ENCODE measurements at regions not wholly inside any gene's neighbourhood (a gene's known extent, or its start where the extent isn't known, plus 50 kb on each side); places are given as distances from the start of the nearest gene placed in this dataset.
"Not testable (repeated sequence)": the region's sequence is repeated elsewhere in the genome, so short reads cannot be mapped to it uniquely, and the experiment has no call there.

GRCh38 chr13:62110079-62110478 lies 694.4 kb upstream of the PCDH20 start:
- Histone ChIP-seq H3K4me1 (ENCODE audit: low read depth) (no peaks in the 10 kb centered on the region), H3K27ac (no peak overlapping the region), H3K27me3 (no peaks in the 10 kb centered on the region), H3K4me3 (no peak overlapping the region), H3K9me3 (ENCODE audit: low read depth) (no peaks in the 10 kb centered on the region), H3K36me3 (no peaks in the 10 kb centered on the region)
- TF ChIP-seq, protein P1, sequence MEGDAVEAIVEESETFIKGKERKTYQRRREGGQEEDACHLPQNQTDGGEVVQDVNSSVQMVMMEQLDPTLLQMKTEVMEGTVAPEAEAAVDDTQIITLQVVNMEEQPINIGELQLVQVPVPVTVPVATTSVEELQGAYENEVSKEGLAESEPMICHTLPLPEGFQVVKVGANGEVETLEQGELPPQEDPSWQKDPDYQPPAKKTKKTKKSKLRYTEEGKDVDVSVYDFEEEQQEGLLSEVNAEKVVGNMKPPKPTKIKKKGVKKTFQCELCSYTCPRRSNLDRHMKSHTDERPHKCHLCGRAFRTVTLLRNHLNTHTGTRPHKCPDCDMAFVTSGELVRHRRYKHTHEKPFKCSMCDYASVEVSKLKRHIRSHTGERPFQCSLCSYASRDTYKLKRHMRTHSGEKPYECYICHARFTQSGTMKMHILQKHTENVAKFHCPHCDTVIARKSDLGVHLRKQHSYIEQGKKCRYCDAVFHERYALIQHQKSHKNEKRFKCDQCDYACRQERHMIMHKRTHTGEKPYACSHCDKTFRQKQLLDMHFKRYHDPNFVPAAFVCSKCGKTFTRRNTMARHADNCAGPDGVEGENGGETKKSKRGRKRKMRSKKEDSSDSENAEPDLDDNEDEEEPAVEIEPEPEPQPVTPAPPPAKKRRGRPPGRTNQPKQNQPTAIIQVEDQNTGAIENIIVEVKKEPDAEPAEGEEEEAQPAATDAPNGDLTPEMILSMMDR (IDR thresholded peaks at IDR 0.05; ENCODE audit: low read depth, low read length) = no peak
- DNase-seq (ENCODE audit: low read depth in 1 of 2, low spot score in 1 of 2) = no peak

DNA sequence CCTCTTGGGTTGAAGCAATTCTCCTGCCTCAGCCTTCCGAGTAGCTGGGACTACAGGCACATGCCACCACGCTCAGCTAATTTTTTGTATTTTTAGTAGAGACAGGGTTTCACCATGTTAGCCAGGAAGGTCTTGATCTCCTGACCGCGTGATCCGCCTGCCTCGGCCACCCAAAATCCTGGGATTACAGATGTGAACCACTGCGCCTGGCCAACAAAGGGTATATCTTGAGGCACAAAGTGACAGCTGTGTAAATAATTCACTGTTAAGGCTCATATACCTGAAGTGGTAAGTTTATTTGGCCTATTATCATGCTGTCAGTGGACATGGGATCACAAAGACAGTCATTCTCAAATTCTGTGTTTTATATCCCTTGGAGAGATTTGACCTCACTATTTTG lies 688.5 kb upstream of the PCDH20 start:
- DNase-seq (ENCODE audit: low read depth in 1 of 2, low spot score in 1 of 2); H3K27ac ChIP-seq; H3K4me3 ChIP-seq; H3K36me3 ChIP-seq; H3K4me1 ChIP-seq (ENCODE audit: low read depth); H3K27me3 ChIP-seq; H3K9me3 ChIP-seq (ENCODE audit: low read depth): not testable (repeated sequence)

DNA sequence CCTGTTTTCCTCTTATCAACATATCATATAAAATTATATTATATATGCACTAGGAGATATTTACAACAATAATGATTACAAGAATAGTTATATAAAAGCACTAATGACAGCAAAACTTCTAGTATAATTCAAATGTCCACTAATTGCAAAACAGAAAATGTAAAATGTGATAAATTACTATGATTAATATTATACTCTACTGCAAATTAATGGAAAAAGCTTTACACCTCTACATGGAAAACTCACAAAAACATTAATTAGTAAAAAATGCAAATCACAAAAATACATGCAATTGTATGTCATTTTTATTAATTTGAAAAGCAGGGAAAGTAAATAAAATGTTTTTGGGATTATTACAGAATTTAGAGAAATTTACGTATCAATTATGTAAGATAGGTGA lies 681.0 kb upstream of the PCDH20 start:
- no peak overlapping the region for H3K27ac ChIP-seq
- no peaks in the 10 kb centered on the region for H3K9me3 ChIP-seq (ENCODE audit: low read depth)
- no peak overlapping the region for H3K4me3 ChIP-seq
- H3K4me1 ChIP-seq (ENCODE audit: low read depth) = peaks cover 9% of the 10 kb centered on the region
- TF ChIP-seq, protein P1 (IDR thresholded peaks at IDR 0.05; ENCODE audit: low read depth, low read length) = no peak
- H3K36me3 ChIP-seq = no peaks in the 10 kb centered on the region
- H3K27me3 ChIP-seq = no peaks in the 10 kb centered on the region
- no peak for DNase-seq (ENCODE audit: low read depth in 1 of 2, low spot score in 1 of 2)

- Histone ChIP-seq H3K27ac (no peak overlapping the region), H3K4me1 (ENCODE audit: low read depth) (peaks cover 9% of the 10 kb centered on the region), H3K36me3 (no peaks in the 10 kb centered on the region), H3K9me3 (ENCODE audit: low read depth) (no peaks in the 10 kb centered on the region), H3K4me3 (no peak overlapping the region), H3K27me3 (no peaks in the 10 kb centered on the region)
- TF ChIP-seq, protein P1 (IDR thresholded peaks at IDR 0.05; ENCODE audit: low read depth, low read length) = no peak
- DNase-seq (ENCODE audit: low read depth in 1 of 2, low spot score in 1 of 2) = no peak
Measured at GRCh38 chr13:62094932-62095331, 679.3 kb upstream of the PCDH20 start.

DNA sequence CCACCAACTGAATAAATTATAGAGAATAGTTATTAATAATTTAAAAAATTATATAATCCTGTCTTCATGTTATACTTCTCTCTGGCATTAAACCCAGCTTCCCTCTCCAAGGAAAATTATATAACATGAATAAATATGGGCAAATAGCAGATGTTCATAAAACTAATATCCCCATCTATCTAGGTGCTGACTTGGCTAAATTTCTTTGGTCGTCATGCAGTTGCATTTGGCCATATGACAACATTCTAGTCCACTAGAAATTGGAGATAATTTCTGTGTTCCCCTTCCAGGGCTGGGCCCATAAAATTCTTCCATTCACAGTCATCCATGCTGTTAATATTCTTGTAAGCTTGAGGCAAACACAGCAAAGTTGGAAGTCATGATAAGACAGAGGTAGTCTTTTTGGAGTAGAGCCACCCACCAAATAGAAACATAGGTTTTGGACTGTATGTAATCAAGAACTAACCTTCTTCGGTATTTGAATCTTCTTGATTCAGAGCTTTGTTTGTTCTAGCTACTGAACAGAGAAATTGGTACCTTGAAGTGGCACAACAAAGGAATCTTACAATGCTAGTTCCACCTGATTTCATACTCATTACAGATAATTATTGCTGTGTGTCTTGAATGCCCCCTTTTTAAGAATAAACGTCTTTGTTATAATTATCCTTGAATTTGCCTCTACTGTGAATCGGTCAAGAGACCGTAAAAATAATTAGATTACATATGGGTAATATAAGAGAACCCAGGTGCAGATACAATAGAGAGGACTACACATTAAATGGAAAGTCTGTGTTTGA lies 678.5 kb upstream of the PCDH20 start:
- H3K27me3 ChIP-seq = no peaks in the 10 kb centered on the region
- peaks cover 9% of the 10 kb centered on the region for H3K4me1 ChIP-seq (ENCODE audit: low read depth)
- no peak overlapping the region for H3K4me3 ChIP-seq
- no peaks in the 10 kb centered on the region for H3K36me3 ChIP-seq
- no peak for DNase-seq (ENCODE audit: low read depth in 1 of 2, low spot score in 1 of 2)
- no peaks in the 10 kb centered on the region for H3K9me3 ChIP-seq (ENCODE audit: low read depth)
- TF ChIP-seq, protein P1 (IDR thresholded peaks at IDR 0.05; ENCODE audit: low read depth, low read length) = no peak
- H3K27ac ChIP-seq = no peak overlapping the region

DNA sequence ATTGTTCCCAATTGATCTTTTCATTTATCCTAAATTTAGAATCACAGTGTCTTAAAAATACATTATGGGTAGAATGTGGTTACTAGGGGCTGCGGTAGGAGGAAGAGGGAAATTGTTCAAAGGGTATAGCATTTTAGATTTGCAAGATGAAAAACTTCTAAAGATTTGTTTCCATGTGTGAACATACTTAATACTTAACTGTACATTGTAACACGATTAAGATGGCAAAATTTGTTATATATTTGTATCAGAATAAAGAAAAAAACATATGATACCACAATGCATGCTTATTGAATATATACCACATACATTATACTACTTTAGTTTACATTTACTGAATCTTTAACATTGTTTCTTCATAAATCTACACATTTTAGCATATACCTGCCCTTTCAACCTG lies 677.3 kb upstream of the PCDH20 start:
- TF ChIP-seq, protein P1 (IDR thresholded peaks at IDR 0.05; ENCODE audit: low read depth, low read length) = no peak
- no peak for DNase-seq (ENCODE audit: low read depth in 1 of 2, low spot score in 1 of 2)
- H3K27ac ChIP-seq = no peak overlapping the region
- H3K9me3 ChIP-seq (ENCODE audit: low read depth) = no peaks in the 10 kb centered on the region
- H3K4me3 ChIP-seq = no peak overlapping the region
- H3K36me3 ChIP-seq = no peaks in the 10 kb centered on the region
- peaks cover 11% of the 10 kb centered on the region for H3K4me1 ChIP-seq (ENCODE audit: low read depth)
- H3K27me3 ChIP-seq = no peaks in the 10 kb centered on the region
